Endothelial cell of umbilical vein (primary cell): ENCODE measurements at regions not wholly inside any gene's neighbourhood (a gene's known extent, or its start where the extent isn't known, plus 50 kb on each side); places are given as distances from the start of the nearest gene placed in this dataset.

Experiments
- BruUV-seq: library from RNA; stranded (reverse); fragments of 400-500 nt; replicated peaks from 2 replicates; lab custom pipeline; 2021; lab: Mats Ljungman, UMichigan
- CTCF ChIA-PET: fragments of 300-600, 350-600 bp; sonication (Branson Sonifier 250); formaldehyde crosslinking; loops from one replicate; lab custom pipeline; 2021; ENCODE audit warnings: antibody characterized with exemption, inconsistent platforms; lab: Charles Lee
- POLR2A ChIA-PET: fragments of 300-600, 350-600 bp; sonication (Branson Sonifier 250); formaldehyde crosslinking; loops from one replicate; lab custom pipeline; 2021; ENCODE audit warnings: antibody characterized with exemption, inconsistent platforms; lab: Charles Lee
- DNase-seq: peaks from one replicate; pipeline ENCODE4 v3.0.0-alpha.2; 2011; ENCODE audit warnings: low read depth, low spot score
- FAIRE-seq: peaks from 2 replicates; lab custom pipeline; 2011; peaks lifted over from hg19 to GRCh38; lab: Jason Lieb, UNC
- H2AFZ ChIP-seq: 2 replicates; pipeline ENCODE4 v1.6.0; 2012; ENCODE audit warnings: low read depth, low read length, control low read depth, inconsistent platforms
- H3K27ac ChIP-seq: 2 replicates; pipeline ENCODE4 v1.5.1; 2011; ENCODE audit warnings: low read depth, mild to moderate bottlenecking, control low read depth, low read length, moderate library complexity; ENCODE audit not compliant: insufficient read depth
- H3K27me3 ChIP-seq, 2 experiments: 2 replicates each; pipeline versions ENCODE4 v1.6.0 to v1.6.1; 2011; ENCODE audit warnings: low read length in 2 of 2, mixed read lengths in 1 of 2; ENCODE audit not compliant: control insufficient read depth in 2 of 2, insufficient read depth in 2 of 2
- H3K36me3 ChIP-seq, 2 experiments: 2 replicates in 1 of 2; 3 replicates in 1 of 2; pipeline ENCODE4 v1.5.1; 2011; ENCODE audit warnings: low read length in 2 of 2, mild to moderate bottlenecking in 1 of 2, moderate library complexity in 1 of 2; ENCODE audit not compliant: control insufficient read depth in 2 of 2, insufficient read depth in 2 of 2; ENCODE audit errors: extremely low read depth in 1 of 2
- H3K4me1 ChIP-seq: 3 replicates; pipeline ENCODE4 v1.5.1; 2011; ENCODE audit warnings: mild to moderate bottlenecking, low read length; ENCODE audit not compliant: control insufficient read depth, insufficient read depth; ENCODE audit errors: extremely low read depth
- H3K4me2 ChIP-seq: 2 replicates; pipeline ENCODE4 v1.6.1; 2011; ENCODE audit warnings: low read length, control low read depth, mixed read lengths; ENCODE audit not compliant: insufficient read depth
- H3K4me3 ChIP-seq, 3 experiments: fragments of 200-600 bp in 1 of 3; sonication (generic), shearing (Covaris generic) in 1 of 3; replicated peaks in 1 of 3; 2 replicates each; pipeline ENCODE4 v1.5.1; 2011 to 2016; ENCODE audit warnings: control low read depth in 3 of 3, low read length in 3 of 3, mild to moderate bottlenecking in 2 of 3, inconsistent platforms in 1 of 3, low read depth in 1 of 3, moderate library complexity in 1 of 3; ENCODE audit not compliant: insufficient read depth in 1 of 3
- H3K79me2 ChIP-seq: 2 replicates; pipeline ENCODE4 v1.6.0; 2012; ENCODE audit warnings: low read length, inconsistent platforms; ENCODE audit not compliant: control insufficient read depth, insufficient read depth
- H3K9ac ChIP-seq: replicated peaks from 2 replicates; pipeline ENCODE3; 2011; ENCODE audit warnings: low read length, control low read depth; ENCODE audit not compliant: insufficient read depth; ENCODE audit errors: extremely low read depth
- H3K9me1 ChIP-seq: replicated peaks from 3 replicates; pipeline ENCODE4 v1.6.0; 2011; ENCODE audit warnings: mild to moderate bottlenecking, low read length; ENCODE audit not compliant: control insufficient read depth, insufficient read depth; ENCODE audit errors: extremely low read depth
- H3K9me3 ChIP-seq: replicated peaks from 2 replicates; pipeline ENCODE4 v1.5.1; 2012; ENCODE audit warnings: low read length, inconsistent platforms; ENCODE audit not compliant: control insufficient read depth, insufficient read depth
- H4K20me1 ChIP-seq: replicated peaks from 2 replicates; pipeline ENCODE3; 2011; ENCODE audit warnings: mild to moderate bottlenecking, low read length; ENCODE audit not compliant: control insufficient read depth, insufficient read depth; ENCODE audit errors: extremely low read depth
- EZH2 ChIP-seq: IDR thresholded peaks from 2 replicates; pipeline ENCODE4 v1.6.1; 2012; ENCODE audit warnings: borderline replicate concordance, low read depth, mild to moderate bottlenecking, moderate library complexity, low read length, inconsistent platforms; ENCODE audit not compliant: severe bottlenecking
- FOS ChIP-seq: IDR thresholded peaks from 2 replicates; pipeline ENCODE4 v1.6.1; 2011; ENCODE audit warnings: mild to moderate bottlenecking, low read length, moderate library complexity, borderline replicate concordance; ENCODE audit not compliant: insufficient read depth
- GATA2 ChIP-seq: IDR thresholded peaks from 2 replicates; pipeline ENCODE4 v1.7.0; 2011; ENCODE audit warnings: low read depth, mild to moderate bottlenecking, moderate library complexity, mixed read lengths, low read length; ENCODE audit not compliant: insufficient read length, insufficient read depth
- JUN ChIP-seq: IDR thresholded peaks from 2 replicates; pipeline ENCODE4 v1.6.1; 2011; ENCODE audit warnings: borderline replicate concordance, low read depth; ENCODE audit not compliant: insufficient read length, insufficient read depth
- MYC ChIP-seq: IDR thresholded peaks from one replicate; pipeline ENCODE4 v1.6.1; 2011; ENCODE audit warnings: mild to moderate bottlenecking, low read depth, low read length
- POLR2A ChIP-seq: IDR thresholded peaks from 2 replicates; pipeline ENCODE4 v1.6.1; 2012; ENCODE audit warnings: low read depth, mild to moderate bottlenecking, control low read depth, low read length
- POLR2AphosphoS5 ChIP-seq: IDR thresholded peaks from 2 replicates; pipeline ENCODE4 v1.6.1; 2012; ENCODE audit warnings: low read depth, mild to moderate bottlenecking, control low read depth, low read length, moderate library complexity; ENCODE audit not compliant: insufficient read depth
- dilution Hi-C: fragments of 300-500 bp; cut with MboI; formaldehyde crosslinking; loops from one replicate; pipeline ENCODE4 v1.15.0; 2019; ENCODE audit warnings: low sequenced_read_pairs; ENCODE audit not compliant: extremely low pct_ligation_motif_present
- intact Hi-C: fragments of 100-400 bp; cut with micrococcal nuclease; formaldehyde crosslinking; loops from one replicate; pipeline ENCODE4 v1.10.0; 2022
- TF ChIP-seq, protein P1 (sequence below), 2 donors: IDR thresholded peaks; 1 replicate in 1 of 2; 2 replicates in 1 of 2; pipeline ENCODE4 v1.5.1; 2011; ENCODE audit warnings: low read length in 2 of 2, mild to moderate bottlenecking in 2 of 2, moderate library complexity in 2 of 2, control low read depth in 1 of 2, inconsistent platforms in 1 of 2, low read depth in 1 of 2; ENCODE audit not compliant: insufficient read depth in 1 of 2; ENCODE audit errors: extremely low read depth in 1 of 2
- TF ChIP-seq, protein P2 (sequence below): IDR thresholded peaks from 2 replicates; pipeline ENCODE4 v1.6.1; 2011; ENCODE audit not compliant: insufficient read depth, insufficient read length

DNA sequence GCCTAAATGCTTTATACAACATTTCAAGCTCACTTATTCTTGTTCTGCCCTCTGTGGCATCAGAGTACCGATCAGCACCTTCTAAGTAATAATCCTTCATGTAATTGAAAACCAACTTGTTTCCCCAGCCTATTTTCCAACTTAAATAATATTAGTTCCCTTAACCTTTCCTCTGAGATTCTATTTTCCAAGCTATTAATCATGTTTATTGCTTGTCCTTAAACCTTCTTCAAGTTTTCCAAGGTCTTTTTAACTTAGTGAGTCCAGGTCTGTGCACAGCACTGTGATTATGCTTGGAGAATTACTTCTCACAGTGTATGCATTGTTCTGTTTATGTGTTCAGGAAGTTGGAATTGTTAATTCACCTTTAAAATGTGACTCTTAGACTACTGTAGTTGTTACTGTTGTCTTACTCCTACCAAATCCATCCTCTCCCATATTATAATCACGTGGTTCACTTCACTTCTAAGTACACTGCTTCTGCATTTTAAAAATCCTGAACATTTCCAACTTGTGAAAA lies 1039.3 kb upstream of the FOXG1 start:
- H3K4me1 ChIP-seq = no peaks in the 10 kb centered on the region
- CTCF ChIA-PET = no interaction called here
- no peaks in the 10 kb centered on the region for H3K36me3 ChIP-seq
- H2AFZ ChIP-seq = no peak overlapping the region
- H4K20me1 ChIP-seq = no peaks in the 10 kb centered on the region
- FAIRE-seq (no peak), DNase-seq (peak; percentile 46)
- no peaks in the 10 kb centered on the region for H3K27me3 ChIP-seq
- no peak overlapping the region for H3K4me3 ChIP-seq
- H3K9me1 ChIP-seq = no peaks in the 10 kb centered on the region
- no peaks in the 10 kb centered on the region for H3K9me3 ChIP-seq
- POLR2A ChIA-PET = no interaction called here
- H3K79me2 ChIP-seq = no peaks in the 10 kb centered on the region
- intact Hi-C loops (no loop called here), dilution Hi-C loops (no loop called here)
- no peak overlapping the region for H3K4me2 ChIP-seq
- TF ChIP-seq JUN = no peak
- TF ChIP-seq MYC = no peak
- no peak for TF ChIP-seq GATA2
- TF ChIP-seq POLR2A = no peak
- TF ChIP-seq, protein P1, sequence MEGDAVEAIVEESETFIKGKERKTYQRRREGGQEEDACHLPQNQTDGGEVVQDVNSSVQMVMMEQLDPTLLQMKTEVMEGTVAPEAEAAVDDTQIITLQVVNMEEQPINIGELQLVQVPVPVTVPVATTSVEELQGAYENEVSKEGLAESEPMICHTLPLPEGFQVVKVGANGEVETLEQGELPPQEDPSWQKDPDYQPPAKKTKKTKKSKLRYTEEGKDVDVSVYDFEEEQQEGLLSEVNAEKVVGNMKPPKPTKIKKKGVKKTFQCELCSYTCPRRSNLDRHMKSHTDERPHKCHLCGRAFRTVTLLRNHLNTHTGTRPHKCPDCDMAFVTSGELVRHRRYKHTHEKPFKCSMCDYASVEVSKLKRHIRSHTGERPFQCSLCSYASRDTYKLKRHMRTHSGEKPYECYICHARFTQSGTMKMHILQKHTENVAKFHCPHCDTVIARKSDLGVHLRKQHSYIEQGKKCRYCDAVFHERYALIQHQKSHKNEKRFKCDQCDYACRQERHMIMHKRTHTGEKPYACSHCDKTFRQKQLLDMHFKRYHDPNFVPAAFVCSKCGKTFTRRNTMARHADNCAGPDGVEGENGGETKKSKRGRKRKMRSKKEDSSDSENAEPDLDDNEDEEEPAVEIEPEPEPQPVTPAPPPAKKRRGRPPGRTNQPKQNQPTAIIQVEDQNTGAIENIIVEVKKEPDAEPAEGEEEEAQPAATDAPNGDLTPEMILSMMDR (IDR thresholded peaks at IDR 0.05; ENCODE audit: extremely low read depth in 1 of 2, insufficient read depth in 1 of 2, low read depth in 1 of 2, low read length in 2 of 2) = no peak
- TF ChIP-seq FOS = no peak
- TF ChIP-seq POLR2AphosphoS5 = no peak
- TF ChIP-seq, protein P2, sequence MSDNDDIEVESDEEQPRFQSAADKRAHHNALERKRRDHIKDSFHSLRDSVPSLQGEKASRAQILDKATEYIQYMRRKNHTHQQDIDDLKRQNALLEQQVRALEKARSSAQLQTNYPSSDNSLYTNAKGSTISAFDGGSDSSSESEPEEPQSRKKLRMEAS = no peak
- TF ChIP-seq EZH2 = no peak
- H3K9ac ChIP-seq = no peak overlapping the region
- BruUV-seq = no TSS peak
- no peak overlapping the region for H3K27ac ChIP-seq
